HEK293 (cell line): ENCODE measurements at regions not wholly inside any gene's neighbourhood (a gene's known extent, or its start where the extent isn't known, plus 50 kb on each side); places are given as distances from the start of the nearest gene placed in this dataset.

Experiments
- CTCF ChIP-seq: fragments of 450-650 bp; formaldehyde crosslinking; IDR thresholded peaks from 2 replicates; pipeline ENCODE4 v1.5.1; 2016; ENCODE audit warnings: missing biosample characterization, missing genetic modification characterization
- FEZF1 ChIP-seq: fragments of 450-650 bp; formaldehyde crosslinking; IDR thresholded peaks from 2 replicates; pipeline ENCODE4 v1.5.1; 2016; ENCODE audit warnings: missing biosample characterization, missing genetic modification characterization
- MZF1 ChIP-seq: fragments of 450-650 bp; formaldehyde crosslinking; IDR thresholded peaks from 2 replicates; pipeline ENCODE4 v1.5.1; 2017; ENCODE audit warnings: missing biosample characterization, missing genetic modification characterization, borderline replicate concordance
- TCF7L2 ChIP-seq: IDR thresholded peaks from 2 replicates; pipeline ENCODE4 v1.6.1; 2011; ENCODE audit warnings: low read depth, mild to moderate bottlenecking, inconsistent platforms, low read length, moderate library complexity, borderline replicate concordance
- ZNF10 ChIP-seq: fragments of 450-650 bp; formaldehyde crosslinking; IDR thresholded peaks from 2 replicates; pipeline ENCODE4 v1.5.1; 2017; ENCODE audit warnings: missing biosample characterization, missing genetic modification characterization
- ZNF350 ChIP-seq: fragments of 450-650 bp; formaldehyde crosslinking; IDR thresholded peaks from 2 replicates; pipeline ENCODE4 v1.5.0; 2017; ENCODE audit warnings: missing biosample characterization, mild to moderate bottlenecking, missing genetic modification characterization
- ZNF792 ChIP-seq: fragments of 450-650 bp; formaldehyde crosslinking; IDR thresholded peaks from 2 replicates; pipeline ENCODE4 v1.5.1; 2016; ENCODE audit warnings: missing biosample characterization, missing genetic modification characterization
- ZSCAN18 ChIP-seq: fragments of 450-650 bp; formaldehyde crosslinking; IDR thresholded peaks from 2 replicates; pipeline ENCODE4 v1.5.1; 2016; ENCODE audit warnings: missing biosample characterization, missing genetic modification characterization
- ZSCAN30 ChIP-seq: fragments of 450-650 bp; IDR thresholded peaks from 2 replicates; pipeline ENCODE4 v1.5.1; 2018; ENCODE audit warnings: missing biosample characterization, mild to moderate bottlenecking, missing genetic modification characterization, moderate library complexity

DNA sequence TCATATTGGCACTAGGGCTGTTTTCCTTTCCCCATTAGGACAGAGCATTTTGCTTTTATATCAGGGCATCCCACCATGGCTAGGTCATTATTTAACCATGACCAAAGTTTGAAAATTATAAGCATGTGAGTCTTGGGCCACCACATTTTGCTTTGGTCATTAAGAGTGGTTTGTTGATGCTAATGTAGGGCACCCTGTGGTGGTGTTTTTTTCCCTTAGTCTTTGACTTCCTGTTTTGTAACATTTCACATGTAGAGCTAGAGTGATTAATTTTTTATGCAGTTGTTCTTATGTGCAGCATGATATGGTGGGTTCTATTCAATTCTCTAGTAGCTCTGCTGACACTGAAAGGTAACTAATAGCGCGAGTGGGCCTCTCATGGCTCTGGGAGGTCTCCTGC is 249.6 kb upstream of the ROBO1 start:
- TF ChIP-seq ZNF10 (tag by site-specific recombination): no peak
- TF ChIP-seq ZNF792 (tag by site-specific recombination): no peak
- no peak for TF ChIP-seq CTCF (tag by site-specific recombination)
- TF ChIP-seq ZSCAN30: no peak
- no peak for TF ChIP-seq ZSCAN18
- TF ChIP-seq TCF7L2: no peak
- no peak for TF ChIP-seq ZNF350 (tag by site-specific recombination)
- TF ChIP-seq MZF1 (tag by site-specific recombination): no peak
- TF ChIP-seq FEZF1 (tag by site-specific recombination): no peak
